ENCODE measurements at regions not wholly inside any gene's neighbourhood (a gene's known extent, or its start where the extent isn't known, plus 50 kb on each side); places are given as distances from the start of the nearest gene placed in this dataset.

DNA sequence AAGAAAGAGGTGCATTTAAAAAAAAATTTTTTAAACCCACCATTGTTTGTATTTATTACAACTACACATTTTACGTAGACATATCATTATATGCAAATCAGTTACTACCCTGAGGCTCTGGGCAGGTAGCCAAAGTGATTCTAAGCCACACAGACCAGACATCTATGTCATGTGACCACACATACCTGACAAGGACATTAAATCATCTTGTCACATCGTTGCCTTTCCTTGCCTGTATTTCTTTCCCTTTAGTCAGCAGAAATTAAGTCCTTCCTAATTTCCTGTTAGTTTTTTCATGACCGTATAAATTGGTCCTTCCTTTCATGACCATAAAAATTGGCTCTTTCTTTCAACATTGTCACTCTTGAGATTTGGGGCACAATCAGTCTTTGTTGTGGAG lies 134.2 kb upstream of the MARCHF11 start:
- Histone ChIP-seq H3K14ac (ENCODE audit: insufficient read length) (no peak overlapping the region), H2BK20ac (ENCODE audit: low read length) (no peak overlapping the region), H4K20me1 (replicated peaks in 1 of 2; ENCODE audit: control insufficient read depth in 1 of 2, insufficient read depth in 2 of 2, low read length in 2 of 2) (no peaks in the 10 kb centered on the region), H3K4ac (replicated peaks; ENCODE audit: insufficient read length, low read depth, low read length) (no peak overlapping the region), H4K91ac (replicated peaks; ENCODE audit: insufficient read length, low read length) (no peak overlapping the region), H4K8ac (ENCODE audit: extremely low read depth, insufficient read depth, low read length) (no peak overlapping the region), H2BK5ac (ENCODE audit: low read depth, low read length) (no peak overlapping the region), H3K23ac (ENCODE audit: insufficient read length) (no peak overlapping the region), H3K18ac (ENCODE audit: extremely low read depth, low read length) (no peak overlapping the region), H3K79me1 (ENCODE audit: low read depth, low read length) (no peaks in the 10 kb centered on the region), H2BK15ac (ENCODE audit: low read length) (no peak overlapping the region), H3K27me3 (replicated peaks in 1 of 4; ENCODE audit: control insufficient read depth in 3 of 4, extremely low read depth in 1 of 4, insufficient read depth in 3 of 4, low read length in 3 of 4) (no peaks in the 10 kb centered on the region), H2AK5ac (ENCODE audit: low read depth, low read length) (no peak overlapping the region), H3K79me2 (ENCODE audit: control insufficient read depth in 1 of 2, insufficient read depth in 2 of 2, low read length in 2 of 2) (no peaks in the 10 kb centered on the region), H3K4me2 (ENCODE audit: insufficient read depth in 1 of 2, low read depth in 2 of 2, low read length in 2 of 2) (no peak overlapping the region), H2AFZ (ENCODE audit: low read length) (no peak overlapping the region), H2BK120ac (replicated peaks; ENCODE audit: low read depth, low read length) (no peak overlapping the region), H3K4me3 (ENCODE audit: extremely low read depth in 1 of 4, insufficient read depth in 2 of 4, low read depth in 3 of 4, low read length in 4 of 4) (no peak overlapping the region), H3K56ac (replicated peaks; ENCODE audit: insufficient read length, low read depth, low read length) (no peak overlapping the region), H4K5ac (ENCODE audit: insufficient read length, low read depth, low read length) (no peak overlapping the region), H3K36me3 (ENCODE audit: control insufficient read depth in 2 of 4, insufficient read depth in 4 of 4, low read length in 3 of 4) (no peaks in the 10 kb centered on the region), H3K27ac (ENCODE audit: low read depth, low read length) (no peak overlapping the region), H3K4me1 (replicated peaks in 1 of 4; ENCODE audit: control insufficient read depth in 3 of 4, insufficient read depth in 4 of 4, low read length in 3 of 4) (no peaks in the 10 kb centered on the region), H2BK12ac (ENCODE audit: low read depth, low read length) (no peak overlapping the region), H3K23me2 (ENCODE audit: low read depth, low read length) (no peaks in the 10 kb centered on the region), H3K9me3 (ENCODE audit: insufficient read depth in 2 of 2, low read depth in 1 of 2, low read length in 1 of 2) (no peaks in the 10 kb centered on the region), H3K9ac (replicated peaks in 1 of 4; ENCODE audit: extremely low read depth in 1 of 4, low read depth in 3 of 4, low read length in 3 of 4) (no peak overlapping the region)
- DNase-seq (ENCODE audit: low read depth in 1 of 2, low spot score in 2 of 2) (no peak), FAIRE-seq (no peak)
- 94% methylated on average over 3 of the region's 3 CpGs; no CpG with 5 or more reads in 1 of the 2 experiments for WGBS, 2 experiments (ENCODE audit: extremely low coverage in 1 of 2, insufficient coverage in 1 of 2, insufficient read length in 1 of 2, insufficient replicate concordance in 2 of 2, low coverage in 1 of 2, low lambda C conversion rate in 2 of 2, missing lambda C conversion rate in 1 of 2)
- ChIA-PET POLR2A (ENCODE audit: partially characterized antibody) (no interaction called here), CTCF (ENCODE audit: partially characterized antibody) (interaction anchor here (0.9 kb wide), 1 partner anchor 142 kb away, joined by 3 read pairs; no protein-coding TSS in a partner anchor)
- TF ChIP-seq SUZ12 (IDR thresholded peaks at IDR 0.05; ENCODE audit: low read length) (no peak), GTF2F1 (IDR thresholded peaks at IDR 0.05; ENCODE audit: borderline replicate concordance, low read depth, low read length) (no peak), CREB1 (IDR thresholded peaks at IDR 0.05) (no peak), TAF7 (optimal IDR thresholded peaks at IDR 0.05; ENCODE audit: borderline replicate concordance, low read depth, low read length) (no peak), JUND (IDR thresholded peaks at IDR 0.05; ENCODE audit: low read length) (no peak), CEBPB (IDR thresholded peaks at IDR 0.05; ENCODE audit: low read depth, low read length) (no peak), ASH2L (IDR thresholded peaks at IDR 0.05; ENCODE audit: low read length) (no peak), BCL11A (IDR thresholded peaks at IDR 0.05; ENCODE audit: low read depth in 2 of 2, low read length in 2 of 2) (no peak), TCF12 (IDR thresholded peaks at IDR 0.05; ENCODE audit: low read depth, low read length) (no peak), MAFK (IDR thresholded peaks at IDR 0.05; ENCODE audit: low read depth, low read length) (no peak), POLR2AphosphoS5 (IDR thresholded peaks at IDR 0.05; ENCODE audit: low read depth, low read length) (no peak)
- TF ChIP-seq, protein P1, sequence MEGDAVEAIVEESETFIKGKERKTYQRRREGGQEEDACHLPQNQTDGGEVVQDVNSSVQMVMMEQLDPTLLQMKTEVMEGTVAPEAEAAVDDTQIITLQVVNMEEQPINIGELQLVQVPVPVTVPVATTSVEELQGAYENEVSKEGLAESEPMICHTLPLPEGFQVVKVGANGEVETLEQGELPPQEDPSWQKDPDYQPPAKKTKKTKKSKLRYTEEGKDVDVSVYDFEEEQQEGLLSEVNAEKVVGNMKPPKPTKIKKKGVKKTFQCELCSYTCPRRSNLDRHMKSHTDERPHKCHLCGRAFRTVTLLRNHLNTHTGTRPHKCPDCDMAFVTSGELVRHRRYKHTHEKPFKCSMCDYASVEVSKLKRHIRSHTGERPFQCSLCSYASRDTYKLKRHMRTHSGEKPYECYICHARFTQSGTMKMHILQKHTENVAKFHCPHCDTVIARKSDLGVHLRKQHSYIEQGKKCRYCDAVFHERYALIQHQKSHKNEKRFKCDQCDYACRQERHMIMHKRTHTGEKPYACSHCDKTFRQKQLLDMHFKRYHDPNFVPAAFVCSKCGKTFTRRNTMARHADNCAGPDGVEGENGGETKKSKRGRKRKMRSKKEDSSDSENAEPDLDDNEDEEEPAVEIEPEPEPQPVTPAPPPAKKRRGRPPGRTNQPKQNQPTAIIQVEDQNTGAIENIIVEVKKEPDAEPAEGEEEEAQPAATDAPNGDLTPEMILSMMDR (IDR thresholded peaks at IDR 0.05; ENCODE audit: control extremely low read depth in 1 of 3, insufficient read depth in 1 of 3, low read depth in 1 of 3, low read length in 3 of 3) = no peak
- TF ChIP-seq, protein P2, sequence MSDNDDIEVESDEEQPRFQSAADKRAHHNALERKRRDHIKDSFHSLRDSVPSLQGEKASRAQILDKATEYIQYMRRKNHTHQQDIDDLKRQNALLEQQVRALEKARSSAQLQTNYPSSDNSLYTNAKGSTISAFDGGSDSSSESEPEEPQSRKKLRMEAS (IDR thresholded peaks at IDR 0.05) = no peak
